ENCODE measurements at regions not wholly inside any gene's neighbourhood (a gene's known extent, or its start where the extent isn't known, plus 50 kb on each side); places are given as distances from the start of the nearest gene placed in this dataset.

GRCh38 chr7:51685794-51686193 lies 369.2 kb upstream of the COBL start:
- no peak for DNase-seq (ENCODE audit: low read depth in 2 of 2)

GRCh38 chr7:51680594-51681399 lies 364.2 kb upstream of the COBL start:
- DNase-seq (ENCODE audit: low read depth in 2 of 2): no peak

- DNase-seq (ENCODE audit: low read depth in 2 of 2): no peak
These were observed 362.7 kb upstream of the COBL start for GRCh38 chr7:51679358-51679757.

- DNase-seq (ENCODE audit: low read depth in 2 of 2): no peak
These were observed 350.1 kb upstream of the COBL start for GRCh38 chr7:51666751-51667150.

- DNase-seq (ENCODE audit: low read depth in 2 of 2): no peak
These were observed 349.7 kb upstream of the COBL start for GRCh38 chr7:51666266-51666665.

- no peak for DNase-seq (ENCODE audit: low read depth in 2 of 2)
These were observed 348.6 kb upstream of the COBL start for GRCh38 chr7:51665045-51665780.

GRCh38 chr7:51660516-51660915 lies 343.9 kb upstream of the COBL start:
- DNase-seq (ENCODE audit: low read depth in 2 of 2): no peak

- DNase-seq (ENCODE audit: low read depth in 2 of 2): no peak
These were observed 342.1 kb upstream of the COBL start for GRCh38 chr7:51658684-51659083.

- no peak for DNase-seq (ENCODE audit: low read depth in 2 of 2)
These were observed 331.3 kb upstream of the COBL start for GRCh38 chr7:51647931-51648351.

- no peak for DNase-seq (ENCODE audit: low read depth in 2 of 2)
These were observed 330.9 kb upstream of the COBL start for GRCh38 chr7:51647486-51647885.

GRCh38 chr7:51645702-51646298 lies 329.2 kb upstream of the COBL start:
- DNase-seq (ENCODE audit: low read depth in 2 of 2): no peak

- DNase-seq (ENCODE audit: low read depth in 2 of 2): no peak
These were observed 328.6 kb upstream of the COBL start for GRCh38 chr7:51645255-51645654.

GRCh38 chr7:51644216-51644615 lies 327.6 kb upstream of the COBL start:
- no peak for DNase-seq (ENCODE audit: low read depth in 2 of 2)

- no peak for DNase-seq (ENCODE audit: low read depth in 2 of 2)
These were observed 324.2 kb upstream of the COBL start for GRCh38 chr7:51640841-51641240.

- no peak for DNase-seq (ENCODE audit: low read depth in 2 of 2)
These were observed 323.2 kb upstream of the COBL start for GRCh38 chr7:51639661-51640334.

- DNase-seq (ENCODE audit: low read depth in 2 of 2): no peak
These were observed 319.9 kb upstream of the COBL start for GRCh38 chr7:51636503-51636902.

- DNase-seq (ENCODE audit: low read depth in 2 of 2): no peak
These were observed 319.2 kb upstream of the COBL start for GRCh38 chr7:51635775-51636174.

- no peak for DNase-seq (ENCODE audit: low read depth in 2 of 2)
These were observed 317.9 kb upstream of the COBL start for GRCh38 chr7:51634538-51634937.

GRCh38 chr7:51634025-51634424 lies 317.4 kb upstream of the COBL start:
- no peak for DNase-seq (ENCODE audit: low read depth in 2 of 2)

- no peak for DNase-seq (ENCODE audit: low read depth in 2 of 2)
These were observed 317.0 kb upstream of the COBL start for GRCh38 chr7:51633596-51633995.

GRCh38 chr7:51633006-51633405 lies 316.4 kb upstream of the COBL start:
- no peak for DNase-seq (ENCODE audit: low read depth in 2 of 2)

GRCh38 chr7:51630933-51631332 lies 314.3 kb upstream of the COBL start:
- DNase-seq (ENCODE audit: low read depth in 2 of 2): no peak
